NT2/D1 (cell line): ENCODE measurements at regions not wholly inside any gene's neighbourhood (a gene's known extent, or its start where the extent isn't known, plus 50 kb on each side); places are given as distances from the start of the nearest gene placed in this dataset.

Source experiments
- SUZ12 ChIP-seq: IDR thresholded peaks from 2 replicates; pipeline ENCODE4 v1.6.1; 2011; ENCODE audit not compliant: insufficient read length, insufficient read depth; ENCODE audit errors: extremely low read depth
- YY1 ChIP-seq: IDR thresholded peaks from 2 replicates; pipeline ENCODE4 v1.6.1; 2011; ENCODE audit not compliant: insufficient read length, insufficient read depth

DNA sequence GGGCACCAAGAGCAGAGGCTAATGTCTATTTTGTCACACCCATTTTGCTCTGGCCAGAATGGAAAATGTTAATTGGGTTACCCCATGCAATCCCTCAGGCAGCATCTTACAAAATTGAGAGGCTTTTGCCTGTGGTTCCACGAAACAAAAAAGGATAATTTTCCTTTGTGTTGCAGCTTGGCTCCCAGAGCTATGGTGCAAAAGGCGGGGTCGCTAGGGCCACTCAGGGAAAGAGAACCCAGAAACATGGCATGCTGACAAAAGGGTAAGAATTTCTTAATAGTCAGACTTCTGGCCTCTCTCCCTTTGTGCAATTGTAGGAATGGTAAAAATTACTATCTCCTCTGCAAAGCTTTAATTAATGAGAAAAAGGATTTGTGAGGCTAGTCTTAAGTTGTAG is 119.6 kb upstream of the BANK1 start:
- no peak for TF ChIP-seq YY1
- no peak for TF ChIP-seq SUZ12
